Suppressor macrophage treated with lipopolysaccharide for 1 hour (primary cell): ENCODE measurements at regions not wholly inside any gene's neighbourhood (a gene's known extent, or its start where the extent isn't known, plus 50 kb on each side); places are given as distances from the start of the nearest gene placed in this dataset.

Experiments used
- DNase-seq, 3 donors: peaks; one replicate each; pipeline ENCODE4 v3.0.0-alpha.2; 2020 to 2022

DNA sequence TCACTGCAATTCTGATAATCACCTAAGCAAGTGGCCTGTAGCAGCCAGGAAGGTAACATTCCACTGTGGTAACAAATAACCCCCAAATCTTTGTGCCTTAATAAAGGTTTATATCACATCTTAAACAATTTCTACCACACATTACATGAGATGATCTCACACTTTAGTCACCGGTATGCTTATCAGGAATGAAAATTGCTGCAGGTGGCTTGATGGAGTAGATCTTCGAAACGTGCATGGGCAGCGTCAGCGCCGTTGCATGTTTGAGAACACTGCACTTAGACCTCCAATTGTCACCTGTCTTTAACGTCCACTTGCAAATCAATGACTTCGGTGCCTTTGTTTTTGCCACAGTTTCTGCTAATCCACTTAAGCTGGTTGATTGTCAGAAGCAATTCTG, 477.4 kb downstream of the VRK1 start:
- no peak for DNase-seq

- no peak for DNase-seq
Measured at GRCh38 chr14:97275276-97275675, 478.1 kb downstream of the VRK1 start.

DNA sequence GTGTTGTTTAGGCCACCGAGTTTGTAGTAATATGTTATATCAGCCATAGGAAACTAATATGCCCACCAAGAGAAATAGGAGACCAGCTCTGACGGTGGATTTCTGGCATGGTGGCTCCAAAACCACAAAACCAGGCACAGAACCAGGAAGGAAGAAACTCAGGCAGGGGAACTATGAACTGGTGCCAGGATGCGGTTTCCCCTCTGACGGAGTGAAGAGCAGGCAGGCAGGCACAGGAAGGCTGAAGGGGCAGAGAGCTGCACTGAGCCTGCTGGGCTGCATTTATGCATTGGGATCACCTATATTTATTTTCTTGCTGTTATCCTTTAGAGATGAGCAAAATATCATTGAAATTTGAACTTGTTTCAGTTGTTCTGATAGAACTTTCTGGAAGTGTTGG, 479.4 kb downstream of the VRK1 start:
- DNase-seq = no peak

GRCh38 chr14:97277711-97278110, 480.5 kb downstream of the VRK1 start:
- DNase-seq = no peak

DNA sequence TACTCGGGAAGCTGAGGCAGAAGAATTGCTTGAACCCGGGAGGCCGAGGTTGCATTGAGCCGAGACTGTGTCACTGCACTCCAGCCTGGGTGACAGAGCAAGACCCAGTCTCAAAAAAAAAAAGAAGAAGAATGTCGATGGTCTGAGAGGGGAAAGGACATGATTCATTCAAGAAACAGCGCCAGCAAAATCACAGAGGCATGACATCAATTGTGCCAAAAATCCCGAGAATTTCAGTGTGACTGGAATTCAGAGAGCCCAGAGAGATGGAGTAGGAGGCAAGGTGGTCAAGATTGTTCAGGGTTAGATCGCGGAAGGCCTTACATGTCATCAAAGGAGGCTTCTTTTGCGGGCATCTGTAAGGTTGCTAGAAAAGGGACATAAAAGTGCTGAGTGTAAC, 483.3 kb downstream of the VRK1 start:
- DNase-seq = no peak

DNA sequence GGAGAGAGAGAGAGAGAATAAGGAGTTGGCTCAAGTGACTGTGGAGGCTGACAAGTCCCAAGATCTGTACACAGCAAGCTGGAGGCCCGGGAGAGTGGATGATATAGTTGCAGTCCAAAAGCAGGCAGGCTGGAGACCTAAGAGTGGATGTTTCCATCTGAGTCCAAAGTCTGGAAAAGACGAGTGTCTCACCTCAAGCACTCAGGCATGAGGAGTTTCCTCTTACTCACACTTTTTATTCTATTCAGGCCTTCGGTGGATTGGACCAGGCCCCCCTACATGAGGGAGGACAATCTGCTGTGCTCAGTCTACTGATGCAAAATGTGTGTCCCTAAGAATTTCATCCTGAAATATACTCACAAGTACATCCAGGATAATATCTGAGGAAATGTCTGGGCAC, 484.6 kb downstream of the VRK1 start:
- DNase-seq = no peak

DNA sequence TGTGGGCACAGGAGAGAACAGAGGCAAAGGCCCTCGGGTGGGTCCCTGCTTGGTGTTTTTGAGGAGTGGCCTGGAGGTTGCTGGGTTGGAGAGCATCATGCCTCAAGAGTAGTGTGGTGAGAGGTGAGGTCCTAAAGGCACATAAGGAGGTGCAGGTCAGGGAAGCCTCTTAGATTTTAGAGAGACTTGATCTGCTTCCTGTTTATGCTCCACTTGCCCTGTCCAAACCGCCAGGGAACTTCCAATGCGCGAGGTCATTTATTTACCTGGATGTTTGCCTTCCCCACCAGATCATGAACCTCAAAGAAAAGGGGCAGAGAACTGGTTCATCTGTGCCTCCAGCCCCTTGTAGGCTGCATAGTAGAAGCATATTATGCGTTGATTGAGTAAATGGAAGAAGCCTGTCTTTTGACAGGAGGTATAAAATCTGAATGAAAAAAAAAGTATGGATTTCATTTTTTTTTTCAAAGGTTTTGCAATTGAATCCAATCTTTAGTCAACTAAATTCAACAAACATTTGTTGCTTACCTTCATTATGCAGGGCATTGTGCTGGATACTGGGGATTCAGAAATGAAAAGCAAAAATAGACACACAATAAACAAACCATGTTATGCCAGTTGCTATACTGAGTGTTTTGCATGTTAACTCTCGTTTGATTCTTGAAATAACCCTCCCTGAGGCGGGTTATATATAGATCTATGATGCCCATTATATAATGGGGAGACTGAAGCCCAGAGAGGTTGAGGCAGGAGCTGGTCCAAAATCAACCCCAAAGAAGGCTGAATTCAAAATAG, 485.2 kb downstream of the VRK1 start:
- no peak for DNase-seq

GRCh38 chr14:97283005-97283403, 485.8 kb downstream of the VRK1 start:
- DNase-seq = no peak

DNA sequence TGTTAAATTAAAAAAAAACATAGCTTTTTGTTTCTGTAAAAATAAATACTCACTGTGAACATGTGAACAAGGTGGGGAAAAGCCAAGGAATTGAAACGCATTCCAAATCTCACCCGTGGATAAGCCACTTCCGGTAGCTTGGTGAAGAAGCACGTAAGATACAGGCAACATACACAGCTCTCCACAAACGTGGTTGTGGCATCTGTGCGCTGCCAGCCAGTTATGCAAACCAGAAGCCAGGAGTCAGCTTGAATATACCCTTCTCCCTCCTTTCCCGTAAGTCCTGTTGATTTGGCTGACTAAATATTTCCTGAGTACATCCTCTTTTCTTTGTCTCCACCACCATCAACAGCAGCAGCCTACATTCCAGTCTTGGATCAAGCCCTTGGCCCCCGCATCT, 486.2 kb downstream of the VRK1 start:
- DNase-seq = no peak

GRCh38 chr14:97283841-97284240, 486.7 kb downstream of the VRK1 start:
- DNase-seq = no peak

DNA sequence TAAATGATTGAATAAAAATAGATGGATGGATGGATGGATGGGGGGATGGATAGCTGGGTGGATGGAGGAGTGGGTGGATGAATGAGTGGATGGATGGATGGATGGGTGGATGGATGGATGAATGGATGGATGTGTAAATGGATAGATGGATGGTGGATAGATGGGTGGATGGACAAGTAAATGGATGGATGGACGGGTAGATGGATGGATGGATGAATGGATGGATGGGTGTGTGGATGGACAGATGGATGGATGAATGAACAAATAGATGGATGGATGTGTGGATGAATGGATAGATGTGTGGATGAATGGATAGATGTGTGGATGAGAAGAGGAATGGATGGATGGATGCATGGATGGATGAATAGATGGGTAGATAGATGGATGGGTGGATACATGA, 490.8 kb downstream of the VRK1 start:
- no peak for DNase-seq

GRCh38 chr14:97290065-97290464, 492.9 kb downstream of the VRK1 start:
- DNase-seq = no peak

- peak in 1 of 3 donors; percentile 43 for DNase-seq
Measured at GRCh38 chr14:97290977-97291376, 493.8 kb downstream of the VRK1 start.

DNA sequence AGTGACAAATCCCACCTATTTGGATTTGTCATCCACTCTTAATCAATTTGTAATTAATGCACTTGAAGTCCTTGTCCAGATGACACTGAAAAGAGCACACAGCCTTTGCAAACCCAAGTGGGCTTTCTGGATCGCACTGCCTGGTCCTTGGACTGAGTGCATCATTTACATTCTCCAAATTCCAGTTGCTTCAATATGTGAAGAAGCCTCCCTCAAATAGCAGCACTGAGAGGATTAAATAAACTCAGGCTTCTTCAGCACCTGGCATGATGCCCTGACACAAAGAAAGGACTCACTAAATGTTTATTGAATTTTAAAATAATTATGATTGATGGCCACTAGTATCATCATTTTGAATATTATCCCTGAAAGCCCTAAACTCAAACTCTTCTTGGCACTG, 496.5 kb downstream of the VRK1 start:
- no peak for DNase-seq

GRCh38 chr14:97295108-97295710, 498.0 kb downstream of the VRK1 start:
- DNase-seq = no peak

DNA sequence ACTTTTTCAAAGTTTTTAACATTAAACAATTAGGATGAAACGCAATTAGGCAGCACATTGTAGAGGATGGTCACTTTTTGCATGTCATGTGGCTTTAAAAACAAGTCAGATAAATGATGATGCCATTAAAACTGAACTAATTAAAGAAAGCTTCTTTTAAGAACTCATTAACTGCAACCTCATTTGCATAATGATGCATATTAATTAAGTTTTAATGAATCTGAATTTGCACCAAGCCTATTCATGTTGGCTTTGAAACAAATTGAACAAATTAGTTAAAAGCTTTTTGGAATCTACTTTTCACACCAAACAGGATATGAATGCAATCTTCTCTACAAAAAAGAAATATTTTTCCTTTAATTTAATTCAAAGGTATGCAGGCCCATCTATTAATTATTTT, 499.0 kb downstream of the VRK1 start:
- no peak for DNase-seq

GRCh38 chr14:97297100-97297499, 499.9 kb downstream of the VRK1 start:
- DNase-seq = no peak

DNA sequence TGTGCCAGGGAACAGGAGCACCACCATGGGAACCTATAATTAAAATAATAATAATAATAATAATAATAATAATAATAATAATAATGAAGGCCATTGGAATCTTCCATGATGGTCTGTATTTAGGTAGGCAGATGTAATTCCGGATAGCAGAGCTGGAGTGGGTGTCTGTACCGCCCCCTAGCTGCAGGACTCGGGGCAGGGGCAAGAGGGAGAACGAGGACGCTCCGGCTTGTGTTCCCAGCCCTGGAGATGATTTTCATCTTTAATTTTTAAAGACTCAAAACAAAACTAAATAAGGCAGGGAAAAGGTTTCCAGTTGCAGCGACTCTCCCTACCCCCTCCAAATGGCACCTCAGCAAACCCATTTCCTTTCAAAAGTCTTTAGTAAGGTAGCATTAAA, 501.1 kb downstream of the VRK1 start:
- no peak for DNase-seq

GRCh38 chr14:97298736-97299135, 501.6 kb downstream of the VRK1 start:
- DNase-seq = no peak

GRCh38 chr14:97299661-97300060, 502.5 kb downstream of the VRK1 start:
- DNase-seq = no peak

GRCh38 chr14:97301931-97302559, 504.9 kb downstream of the VRK1 start:
- no peak for DNase-seq

GRCh38 chr14:97306133-97306759, 509.1 kb downstream of the VRK1 start:
- DNase-seq = no peak

DNA sequence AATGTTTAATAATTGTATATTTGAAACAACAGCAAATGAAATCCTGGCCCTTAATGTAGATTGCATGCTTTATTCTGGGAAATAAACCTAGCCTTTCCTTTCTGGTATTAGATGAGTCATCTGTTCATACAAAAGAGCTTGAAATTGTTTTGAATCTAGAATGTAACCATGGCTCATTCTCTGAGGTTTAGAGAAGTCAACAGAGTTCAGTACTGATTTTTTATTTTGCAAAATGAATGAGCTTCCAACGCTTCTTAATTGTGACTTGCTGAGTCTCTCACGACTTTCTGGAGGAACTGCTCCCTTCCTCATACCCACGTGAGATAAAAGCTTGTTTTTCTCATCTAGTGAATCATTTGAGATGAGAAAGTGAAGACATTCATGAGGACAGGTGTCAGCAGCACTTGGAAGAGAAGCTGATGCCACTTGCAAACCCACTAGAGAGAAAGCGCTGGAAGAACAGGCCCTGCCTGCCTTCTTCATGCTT, 509.6 kb downstream of the VRK1 start:
- DNase-seq = no peak

GRCh38 chr14:97311411-97311810, 514.2 kb downstream of the VRK1 start:
- DNase-seq = no peak
